ENCODE measurements at regions not wholly inside any gene's neighbourhood (a gene's known extent, or its start where the extent isn't known, plus 50 kb on each side); places are given as distances from the start of the nearest gene placed in this dataset.

GRCh38 chr7:25653384-25653783 lies 425.1 kb upstream of the NPVF start:
- DNase-seq, result no peak
- Mint-ChIP-seq H3K4me1 (ENCODE audit: low read depth) (no peaks in the 10 kb centered on the region), H3K27me3 (ENCODE audit: insufficient read depth) (no peaks in the 10 kb centered on the region), H3K4me3 (no peak overlapping the region), H3K9me3 (peaks cover 42% of the 10 kb centered on the region), H3K27ac (no peak overlapping the region), H3K36me3 (ENCODE audit: low read depth) (0 out of 2 replicates have a peak, but pooled peaks cover 3% of the 10 kb centered on the region)
- no peak for TF ChIP-seq CTCF (IDR thresholded peaks at IDR 0.05)

- no peak overlapping the region for H3K4me3 Mint-ChIP-seq
- 0 out of 2 replicates have a peak, but pooled peaks cover 3% of the 10 kb centered on the region for H3K36me3 Mint-ChIP-seq (ENCODE audit: low read depth)
- no peak overlapping the region for H3K27ac Mint-ChIP-seq
- H3K9me3 Mint-ChIP-seq, result peaks cover 43% of the 10 kb centered on the region
- TF ChIP-seq CTCF (IDR thresholded peaks at IDR 0.05), result no peak
- H3K27me3 Mint-ChIP-seq (ENCODE audit: insufficient read depth), result no peaks in the 10 kb centered on the region
- no peak for DNase-seq
- H3K4me1 Mint-ChIP-seq (ENCODE audit: low read depth), result no peaks in the 10 kb centered on the region
Observed at GRCh38 chr7:25656071-25656470, 427.8 kb upstream of the NPVF start.

GRCh38 chr7:25656581-25657026 lies 428.3 kb upstream of the NPVF start:
- Mint-ChIP-seq H3K27ac (no peak overlapping the region), H3K9me3 (peaks cover 43% of the 10 kb centered on the region), H3K4me1 (ENCODE audit: low read depth) (no peaks in the 10 kb centered on the region), H3K36me3 (ENCODE audit: low read depth) (0 out of 2 replicates have a peak, but pooled peaks cover 3% of the 10 kb centered on the region), H3K27me3 (ENCODE audit: insufficient read depth) (no peaks in the 10 kb centered on the region), H3K4me3 (no peak overlapping the region)
- no peak for DNase-seq
- no peak for TF ChIP-seq CTCF (IDR thresholded peaks at IDR 0.05)

- H3K27ac Mint-ChIP-seq, result no peak overlapping the region
- no peak for TF ChIP-seq CTCF (IDR thresholded peaks at IDR 0.05)
- H3K9me3 Mint-ChIP-seq, result peaks cover 45% of the 10 kb centered on the region
- no peaks in the 10 kb centered on the region for H3K4me1 Mint-ChIP-seq (ENCODE audit: low read depth)
- no peak for DNase-seq
- H3K27me3 Mint-ChIP-seq (ENCODE audit: insufficient read depth), result no peaks in the 10 kb centered on the region
- H3K36me3 Mint-ChIP-seq (ENCODE audit: low read depth), result 0 out of 2 replicates have a peak, but pooled peaks cover 5% of the 10 kb centered on the region
- no peak overlapping the region for H3K4me3 Mint-ChIP-seq
Observed at GRCh38 chr7:25658375-25658774, 430.1 kb upstream of the NPVF start.

- peaks cover 42% of the 10 kb centered on the region for H3K9me3 Mint-ChIP-seq
- DNase-seq, result no peak
- no peaks in the 10 kb centered on the region for H3K27me3 Mint-ChIP-seq (ENCODE audit: insufficient read depth)
- 0 out of 2 replicates have a peak, but pooled peaks cover 5% of the 10 kb centered on the region for H3K36me3 Mint-ChIP-seq (ENCODE audit: low read depth)
- no peak overlapping the region for H3K4me3 Mint-ChIP-seq
- H3K27ac Mint-ChIP-seq, result no peak overlapping the region
- TF ChIP-seq CTCF (IDR thresholded peaks at IDR 0.05), result no peak
- no peaks in the 10 kb centered on the region for H3K4me1 Mint-ChIP-seq (ENCODE audit: low read depth)
Observed at GRCh38 chr7:25659841-25660240, 431.6 kb upstream of the NPVF start.

All from HFFc6 (cell line).